ENCODE measurements at regions not wholly inside any gene's neighbourhood (a gene's known extent, or its start where the extent isn't known, plus 50 kb on each side); places are given as distances from the start of the nearest gene placed in this dataset.

DNA sequence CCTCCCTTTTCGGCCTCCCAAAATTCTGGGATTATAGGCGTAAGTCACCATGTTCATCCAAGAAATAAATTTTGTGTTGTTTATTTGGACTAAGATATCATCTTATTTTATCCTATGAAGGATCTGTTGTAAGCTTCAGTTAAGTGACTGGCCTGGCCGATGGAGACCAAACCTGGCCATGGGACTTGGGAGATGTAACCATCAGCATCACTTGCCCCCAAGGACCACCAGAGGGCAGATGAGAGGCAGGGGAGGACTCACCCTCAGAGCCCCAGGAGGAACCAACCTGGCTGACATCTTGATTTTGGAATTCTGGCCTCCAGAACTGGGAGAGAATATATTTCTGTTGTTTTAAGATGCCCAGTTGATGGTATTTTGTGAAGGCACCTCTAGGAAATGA, 266.7 kb downstream of the CDH26 start:
- H3K4me1 ChIP-seq (ENCODE audit: control insufficient read depth in 1 of 2, insufficient read depth in 1 of 2, low read depth in 1 of 2, low read length in 1 of 2): peaks cover 54 to 55% of the 10 kb centered on the region in 2 experiments
- peak overlapping the region; percentile 96 for H3K27ac ChIP-seq
- H3K9me3 ChIP-seq: no peaks in the 10 kb centered on the region
- no peaks in the 10 kb centered on the region for H3K27me3 ChIP-seq
- H3K36me3 ChIP-seq: peaks cover 10% of the 10 kb centered on the region
- peak; percentile 62 for TF ChIP-seq CTCF (IDR thresholded peaks at IDR 0.05)
- no peak overlapping the region for H3K4me3 ChIP-seq (ENCODE audit: low read depth in 1 of 2, low read length in 1 of 2)

- Histone ChIP-seq H3K9me3 (no peaks in the 10 kb centered on the region), H3K4me3 (ENCODE audit: low read depth in 1 of 2, low read length in 1 of 2) (peak overlapping the region; percentile 30 to 38), H3K27ac (peak overlapping the region; percentile 96), H3K4me1 (ENCODE audit: control insufficient read depth in 1 of 2, insufficient read depth in 1 of 2, low read depth in 1 of 2, low read length in 1 of 2) (peaks cover 79 to 81% of the 10 kb centered on the region in 2 experiments), H3K36me3 (no peaks in the 10 kb centered on the region), H3K27me3 (no peaks in the 10 kb centered on the region)
- TF ChIP-seq CTCF (IDR thresholded peaks at IDR 0.05): peak; percentile 23
Observed at GRCh38 chr20:60228255-60228654, 270.0 kb downstream of the CDH26 start.

DNA sequence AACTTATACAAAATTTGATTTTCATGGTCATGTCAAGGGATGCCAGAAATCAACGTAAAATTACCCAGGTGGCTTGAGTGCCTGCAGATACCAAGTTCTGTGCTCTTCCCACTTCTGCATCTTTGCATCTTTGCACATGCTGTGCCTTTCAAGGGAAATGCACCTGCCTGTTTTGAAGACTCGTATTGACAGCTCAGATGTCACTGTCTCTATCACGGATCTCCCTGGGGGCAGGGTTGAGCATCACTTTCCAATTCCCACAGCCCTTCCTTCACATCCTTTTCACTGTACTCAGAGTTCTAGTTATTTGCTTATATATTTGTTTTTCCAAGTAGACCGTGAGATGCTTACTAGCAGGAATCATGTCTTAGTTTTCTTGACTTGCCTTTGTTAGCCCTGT, 274.2 kb downstream of the CDH26 start:
- H3K9me3 ChIP-seq: no peaks in the 10 kb centered on the region
- H3K36me3 ChIP-seq: no peaks in the 10 kb centered on the region
- H3K4me1 ChIP-seq (ENCODE audit: control insufficient read depth in 1 of 2, insufficient read depth in 1 of 2, low read depth in 1 of 2, low read length in 1 of 2): peaks cover 53 to 57% of the 10 kb centered on the region in 2 experiments
- TF ChIP-seq CTCF (IDR thresholded peaks at IDR 0.05): no peak
- peak overlapping the region; percentile 96 for H3K27ac ChIP-seq
- no peaks in the 10 kb centered on the region for H3K27me3 ChIP-seq
- no peak overlapping the region for H3K4me3 ChIP-seq (ENCODE audit: low read depth in 1 of 2, low read length in 1 of 2)

GRCh38 chr20:60233018-60233630, 274.9 kb downstream of the CDH26 start:
- Histone ChIP-seq H3K9me3 (no peaks in the 10 kb centered on the region), H3K4me1 (ENCODE audit: control insufficient read depth in 1 of 2, insufficient read depth in 1 of 2, low read depth in 1 of 2, low read length in 1 of 2) (peaks cover 45 to 53% of the 10 kb centered on the region in 2 experiments), H3K27me3 (no peaks in the 10 kb centered on the region), H3K4me3 (ENCODE audit: low read depth in 1 of 2, low read length in 1 of 2) (no peak overlapping the region), H3K36me3 (no peaks in the 10 kb centered on the region), H3K27ac (peak overlapping the region; percentile 96)
- TF ChIP-seq CTCF (IDR thresholded peaks at IDR 0.05): no peak

DNA sequence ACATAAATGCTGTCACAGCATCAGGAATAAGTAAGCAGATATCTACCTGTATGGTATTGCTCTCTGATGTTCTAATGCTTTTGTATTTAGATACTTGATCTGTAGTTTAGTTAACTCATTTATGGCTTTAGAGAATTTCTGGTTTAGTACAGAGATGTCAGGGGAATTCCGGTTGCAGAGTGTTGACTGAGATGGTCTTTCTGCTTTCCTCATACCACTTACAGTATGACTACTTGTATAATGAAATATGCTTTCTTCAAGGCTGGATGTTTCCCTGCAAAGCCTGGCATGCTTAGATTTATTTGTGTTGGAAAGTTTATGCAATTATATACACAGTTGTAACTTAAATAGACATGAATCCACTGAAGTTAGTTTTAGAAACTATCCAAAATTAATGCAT, 278.4 kb downstream of the CDH26 start:
- H3K36me3 ChIP-seq: no peaks in the 10 kb centered on the region
- no peaks in the 10 kb centered on the region for H3K9me3 ChIP-seq
- no peaks in the 10 kb centered on the region for H3K27me3 ChIP-seq
- no peak overlapping the region for H3K27ac ChIP-seq
- H3K4me3 ChIP-seq (ENCODE audit: low read depth in 1 of 2, low read length in 1 of 2): no peak overlapping the region
- H3K4me1 ChIP-seq (ENCODE audit: control insufficient read depth in 1 of 2, insufficient read depth in 1 of 2, low read depth in 1 of 2, low read length in 1 of 2): peaks cover 11 to 26% of the 10 kb centered on the region in 2 experiments
- TF ChIP-seq CTCF (IDR thresholded peaks at IDR 0.05): no peak
